Tibial nerve (tissue), 4 donors: ENCODE measurements at regions not wholly inside any gene's neighbourhood (a gene's known extent, or its start where the extent isn't known, plus 50 kb on each side); places are given as distances from the start of the nearest gene placed in this dataset.

Experiments
- CTCF ChIP-seq, 5 experiments: fragments of 200-600 bp in 3 of 5; fragments of 450-650 bp in 2 of 5; sonication (generic) in 3 of 5; IDR thresholded peaks; one replicate each; pipeline ENCODE4 v1.5.1; 2016 to 2019; ENCODE audit warnings: antibody characterized with exemption in 5 of 5, mild to moderate bottlenecking in 3 of 5, moderate library complexity in 2 of 5
- EP300 ChIP-seq, 2 donors: sonication (generic); formaldehyde crosslinking; IDR thresholded peaks; one replicate each; pipeline ENCODE4 v1.6.1; 2017; ENCODE audit warnings: antibody characterized with exemption in 2 of 2, mild to moderate bottlenecking in 1 of 2

GRCh38 chr4:126821152-126821551 lies 811.6 kb upstream of the INTU start:
- TF ChIP-seq EP300 (IDR thresholded peaks at IDR 0.05) = no peak
- no peak for TF ChIP-seq CTCF (IDR thresholded peaks at IDR 0.05)
